ENCODE measurements at regions not wholly inside any gene's neighbourhood (a gene's known extent, or its start where the extent isn't known, plus 50 kb on each side); places are given as distances from the start of the nearest gene placed in this dataset.
"Not testable (repeated sequence)": the region's sequence is repeated elsewhere in the genome, so short reads cannot be mapped to it uniquely, and the experiment has no call there.

DNA sequence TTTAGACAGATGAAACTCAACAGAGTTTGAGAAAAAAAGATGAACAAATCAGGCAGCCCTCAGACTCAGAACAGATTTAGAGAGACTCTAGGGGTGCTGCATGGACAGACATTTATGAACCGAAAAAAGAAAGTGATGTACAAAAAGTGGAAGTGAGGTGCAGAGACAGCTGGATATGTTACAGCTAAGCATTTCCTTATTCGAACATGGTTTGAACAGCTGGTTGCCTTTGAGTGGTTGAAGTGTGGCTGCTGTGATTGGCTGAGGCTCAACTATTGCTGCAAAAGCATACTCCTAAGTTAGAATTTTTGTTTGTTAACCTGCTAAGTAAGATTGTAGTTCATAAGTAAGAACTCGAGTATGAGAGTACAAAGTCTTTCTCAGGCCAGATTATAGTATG, 331.5 kb upstream of the PABPC4L start:
- Histone ChIP-seq H3K4me3 (no peak overlapping the region), H3K27ac (no peak overlapping the region)
- no peak for DNase-seq (ENCODE audit: low spot score)
- TF ChIP-seq CTCF (IDR thresholded peaks at IDR 0.05) = no peak

DNA sequence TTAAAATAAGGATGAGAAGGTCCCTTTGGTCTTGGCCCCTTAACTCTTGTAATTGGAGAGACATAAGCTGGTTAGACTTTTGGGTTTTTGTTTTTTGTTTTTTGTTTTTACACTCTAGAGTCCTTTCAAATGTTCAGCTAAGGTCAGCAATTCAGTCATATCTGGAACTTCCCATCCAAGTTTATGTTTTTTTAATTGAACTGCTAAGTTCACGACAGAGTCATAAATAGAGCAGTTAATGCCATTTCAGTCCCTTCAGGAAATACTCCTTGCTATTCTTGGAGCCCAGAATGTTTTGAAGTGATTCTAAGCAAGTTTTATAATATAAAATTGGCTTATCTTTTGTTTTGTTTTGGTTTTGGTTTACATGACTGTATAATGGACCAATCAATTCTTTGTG, 329.4 kb upstream of the PABPC4L start:
- DNase-seq (ENCODE audit: low spot score) = no peak
- no peak for TF ChIP-seq CTCF (IDR thresholded peaks at IDR 0.05)
- H3K4me3 ChIP-seq = no peak overlapping the region
- no peak overlapping the region for H3K27ac ChIP-seq

DNA sequence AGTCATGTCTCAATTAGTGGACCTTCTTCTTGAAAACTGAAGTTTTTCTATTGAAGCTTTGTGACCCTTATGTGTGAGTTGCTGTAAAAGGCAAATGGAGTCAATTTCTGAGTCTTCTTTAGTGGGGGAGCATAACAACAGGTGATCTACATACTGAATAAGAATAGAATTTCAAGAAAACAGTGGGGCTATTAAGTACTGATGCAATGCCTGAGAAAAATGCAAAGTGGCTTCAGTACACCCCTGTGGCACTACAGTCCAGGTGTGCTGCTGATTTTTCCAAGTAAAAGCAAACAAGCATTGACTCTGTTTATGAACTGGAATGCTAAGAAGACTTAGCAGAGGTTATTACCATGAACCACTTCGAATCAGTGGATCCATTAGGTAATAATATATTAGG, 328.0 kb upstream of the PABPC4L start:
- no peak for DNase-seq (ENCODE audit: low spot score)
- Histone ChIP-seq H3K27ac (no peak overlapping the region), H3K4me3 (no peak overlapping the region)
- TF ChIP-seq CTCF (IDR thresholded peaks at IDR 0.05) = no peak

- Histone ChIP-seq H3K27ac (no peak overlapping the region), H3K4me3 (no peak overlapping the region)
- no peak for DNase-seq (ENCODE audit: low spot score)
- no peak for TF ChIP-seq CTCF (IDR thresholded peaks at IDR 0.05)
Measured at GRCh38 chr4:134518574-134519217, 317.1 kb upstream of the PABPC4L start.

GRCh38 chr4:134510544-134510943, 309.0 kb upstream of the PABPC4L start:
- DNase-seq (ENCODE audit: low spot score) = no peak
- no peak overlapping the region for H3K4me3 ChIP-seq
- TF ChIP-seq CTCF (IDR thresholded peaks at IDR 0.05) = no peak
- H3K27ac ChIP-seq = no peak overlapping the region

DNA sequence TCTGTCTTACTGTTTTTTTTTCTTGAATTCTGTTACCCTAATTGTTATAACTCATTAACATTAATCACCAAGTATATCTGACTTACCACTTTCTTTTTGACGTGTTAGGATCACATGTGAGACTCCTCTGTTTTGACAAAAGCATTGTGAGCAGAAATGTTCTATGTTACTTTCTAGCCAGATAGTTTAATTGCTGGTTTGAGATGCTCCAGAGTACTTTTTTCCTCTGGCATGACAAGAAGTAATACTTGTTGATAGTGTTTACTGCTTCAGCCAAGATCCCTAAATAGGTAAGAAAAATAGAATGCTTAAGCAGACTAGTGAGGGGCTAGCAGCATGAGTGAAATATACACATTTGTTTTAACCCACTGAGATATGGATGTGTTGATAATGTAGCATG, 303.9 kb upstream of the PABPC4L start:
- no peak for TF ChIP-seq CTCF (IDR thresholded peaks at IDR 0.05)
- no peak overlapping the region for H3K4me3 ChIP-seq
- no peak overlapping the region for H3K27ac ChIP-seq
- DNase-seq (ENCODE audit: low spot score) = no peak

DNA sequence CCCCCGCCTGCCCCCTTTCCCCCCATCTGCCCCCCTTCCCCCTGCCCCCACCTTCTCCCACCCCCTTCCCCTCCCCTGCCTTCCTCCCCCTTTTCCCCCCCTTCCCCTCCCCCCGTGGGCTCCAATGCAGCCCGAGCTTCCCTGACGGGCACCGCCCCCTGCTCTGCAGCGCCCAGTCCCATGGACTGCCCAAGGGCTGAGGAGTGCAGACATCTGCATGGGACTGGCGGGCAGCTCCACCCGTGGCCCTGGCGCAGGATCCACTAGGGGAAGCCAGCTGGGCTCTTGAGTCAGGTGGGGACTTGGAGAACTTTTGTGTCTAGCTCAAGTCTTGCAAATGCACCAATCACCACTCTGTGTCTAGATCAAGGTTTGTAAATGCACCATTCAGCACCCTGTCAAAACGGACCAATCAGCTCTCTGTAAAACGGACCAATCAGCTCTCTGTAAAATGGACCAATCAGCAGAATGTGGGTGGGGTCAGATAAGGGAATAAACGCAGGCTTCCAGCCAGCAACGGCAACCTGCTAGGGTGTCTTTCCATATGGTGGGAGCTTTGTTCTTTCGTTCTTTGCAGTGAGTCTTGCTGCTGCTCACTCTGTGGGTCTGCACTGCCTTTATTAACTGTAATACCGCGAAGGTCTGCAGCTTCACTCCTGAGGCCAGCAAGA, 300.5 kb upstream of the PABPC4L start:
- TF ChIP-seq CTCF (IDR thresholded peaks at IDR 0.05) = no peak
- Histone ChIP-seq H3K4me3 (no peak overlapping the region), H3K27ac (no peak overlapping the region)
- no peak for DNase-seq (ENCODE audit: low spot score)

GRCh38 chr4:134501488-134501887, 299.9 kb upstream of the PABPC4L start:
- H3K27ac ChIP-seq; H3K4me3 ChIP-seq; DNase-seq (ENCODE audit: low spot score): not testable (repeated sequence)

Data from coronary artery (tissue), 2 donors.